Neural cell (in vitro differentiated cells): ENCODE measurements at regions not wholly inside any gene's neighbourhood (a gene's known extent, or its start where the extent isn't known, plus 50 kb on each side); places are given as distances from the start of the nearest gene placed in this dataset.

Experiments used
- H2AFZ ChIP-seq: fragments of 200-600, 300-800 bp; sonication (generic), shearing (Covaris generic); 2 replicates; pipeline ENCODE4 v1.6.0; 2014; ENCODE audit warnings: low read depth, mild to moderate bottlenecking, antibody characterized with exemption, low read length, moderate library complexity
- H3F3A ChIP-seq: fragments of 200-600 bp; shearing (Covaris generic); 2 replicates; pipeline ENCODE4 v1.6.1; 2016; ENCODE audit warnings: mild to moderate bottlenecking, moderate library complexity, mixed read lengths, antibody characterized with exemption, low read length; ENCODE audit not compliant: insufficient read depth, poor library complexity, severe bottlenecking
- H3K27ac ChIP-seq: fragments of 200-600, 300-800 bp; sonication (generic), shearing (Covaris generic); 2 replicates; pipeline ENCODE4 v1.5.1; 2014; ENCODE audit warnings: mild to moderate bottlenecking, low read length, moderate library complexity
- H3K27me3 ChIP-seq: fragments of 300-800, 200-600 bp; sonication (generic), shearing (Covaris generic); 2 replicates; pipeline ENCODE4 v1.6.0; 2014; ENCODE audit warnings: mild to moderate bottlenecking, low read depth, low read length, moderate library complexity; ENCODE audit not compliant: insufficient read depth
- H3K36me3 ChIP-seq: fragments of 300-800, 200-600 bp; sonication (generic), shearing (Covaris generic); 2 replicates; pipeline ENCODE4 v1.5.1; 2014; ENCODE audit warnings: mild to moderate bottlenecking, antibody characterized with exemption, low read length, moderate library complexity; ENCODE audit not compliant: insufficient read depth
- H3K4me2 ChIP-seq: fragments of 300-800, 200-600 bp; sonication (generic), shearing (Covaris generic); 2 replicates; pipeline ENCODE4 v1.6.0; 2014; ENCODE audit warnings: mild to moderate bottlenecking, low read length
- H3K4me3 ChIP-seq: fragments of 300-800, 200-600 bp; sonication (generic), shearing (Covaris generic); 2 replicates; pipeline ENCODE4 v1.5.1; 2014; ENCODE audit warnings: mild to moderate bottlenecking, low read length, moderate library complexity
- H3K79me2 ChIP-seq: fragments of 200-600 bp; shearing (Covaris generic); replicated peaks from 2 replicates; pipeline ENCODE4 v1.6.0; 2014; ENCODE audit warnings: mild to moderate bottlenecking, low read length, moderate library complexity; ENCODE audit not compliant: insufficient read depth
- H3K9ac ChIP-seq: fragments of 300-800, 200-600 bp; sonication (generic), shearing (Covaris generic); 2 replicates; pipeline ENCODE4 v1.6.1; 2016; ENCODE audit warnings: mild to moderate bottlenecking, low read length, mixed read lengths
- H3K9me2 ChIP-seq: fragments of 200-600 bp; shearing (Covaris generic); 2 replicates; pipeline ENCODE4 v1.6.1; 2016; ENCODE audit warnings: mild to moderate bottlenecking, low read length, mixed read lengths; ENCODE audit not compliant: insufficient read depth
- H3K9me3 ChIP-seq: fragments of 200-600, 300-800 bp; sonication (generic), shearing (Covaris generic); 2 replicates; pipeline ENCODE4 v1.6.1; 2016; ENCODE audit warnings: mild to moderate bottlenecking, mixed run types, low read length, moderate library complexity, mixed read lengths
- H4K20me1 ChIP-seq: fragments of 200-600 bp; shearing (Covaris generic); 2 replicates; pipeline ENCODE4 v1.6.1; 2016; ENCODE audit warnings: mild to moderate bottlenecking, mixed run types; ENCODE audit not compliant: insufficient read depth
- CTCF ChIP-seq: fragments of 450-650 bp; IDR thresholded peaks from 2 replicates; pipeline ENCODE4 v1.5.1; 2014; ENCODE audit warnings: antibody characterized with exemption, mild to moderate bottlenecking, moderate library complexity; ENCODE audit not compliant: poor library complexity, severe bottlenecking
- EP300 ChIP-seq: fragments of 450-650 bp; conservative IDR thresholded peaks from 2 replicates; pipeline ENCODE4 v1.6.1; 2014; ENCODE audit warnings: antibody characterized with exemption, mild to moderate bottlenecking, moderate library complexity; ENCODE audit not compliant: poor library complexity, severe bottlenecking
- EZH2 ChIP-seq: fragments of 200-600, 300-800 bp; shearing (Covaris generic), sonication (generic); IDR thresholded peaks from 2 replicates; pipeline ENCODE4 v1.6.1; 2014; ENCODE audit warnings: antibody characterized with exemption, low read length, borderline replicate concordance, mild to moderate bottlenecking; ENCODE audit not compliant: insufficient read depth, poor library complexity, severe bottlenecking
- MXI1 ChIP-seq: fragments of 450-650 bp; conservative IDR thresholded peaks from 2 replicates; pipeline ENCODE4 v1.6.1; 2014; ENCODE audit warnings: antibody characterized with exemption, mild to moderate bottlenecking; ENCODE audit not compliant: poor library complexity, severe bottlenecking
- POLR2AphosphoS5 ChIP-seq: IDR thresholded peaks from 2 replicates; pipeline ENCODE4 v1.6.1; 2012
- RAD21 ChIP-seq: fragments of 450-650 bp; conservative IDR thresholded peaks from 2 replicates; pipeline ENCODE4 v1.6.1; 2014; ENCODE audit warnings: antibody characterized with exemption, mild to moderate bottlenecking, moderate library complexity
- SMC3 ChIP-seq: fragments of 450-650 bp; conservative IDR thresholded peaks from 2 replicates; pipeline ENCODE4 v1.6.1; 2014; ENCODE audit warnings: antibody characterized with exemption, mild to moderate bottlenecking, moderate library complexity; ENCODE audit not compliant: poor library complexity
- TAF1 ChIP-seq: IDR thresholded peaks from 2 replicates; pipeline ENCODE4 v1.6.1; 2012; ENCODE audit warnings: low read depth
- TF ChIP-seq, protein P1 (sequence below): IDR thresholded peaks from 2 replicates; pipeline ENCODE4 v1.6.1; 2012; ENCODE audit warnings: borderline replicate concordance

- Histone ChIP-seq H3K27me3 (no peaks in the 10 kb centered on the region), H3K9ac (no peak overlapping the region), H3K9me3 (peaks cover 8% of the 10 kb centered on the region), H3K4me2 (no peak overlapping the region), H3K9me2 (no peaks in the 10 kb centered on the region), H2AFZ (no peak overlapping the region), H3K79me2 (no peaks in the 10 kb centered on the region), H3F3A (no peaks in the 10 kb centered on the region), H4K20me1 (no peaks in the 10 kb centered on the region), H3K4me3 (no peak overlapping the region), H3K36me3 (no peaks in the 10 kb centered on the region), H3K27ac (no peak overlapping the region)
- no peak for TF ChIP-seq MXI1
- no peak for TF ChIP-seq EP300
- TF ChIP-seq, protein P1, sequence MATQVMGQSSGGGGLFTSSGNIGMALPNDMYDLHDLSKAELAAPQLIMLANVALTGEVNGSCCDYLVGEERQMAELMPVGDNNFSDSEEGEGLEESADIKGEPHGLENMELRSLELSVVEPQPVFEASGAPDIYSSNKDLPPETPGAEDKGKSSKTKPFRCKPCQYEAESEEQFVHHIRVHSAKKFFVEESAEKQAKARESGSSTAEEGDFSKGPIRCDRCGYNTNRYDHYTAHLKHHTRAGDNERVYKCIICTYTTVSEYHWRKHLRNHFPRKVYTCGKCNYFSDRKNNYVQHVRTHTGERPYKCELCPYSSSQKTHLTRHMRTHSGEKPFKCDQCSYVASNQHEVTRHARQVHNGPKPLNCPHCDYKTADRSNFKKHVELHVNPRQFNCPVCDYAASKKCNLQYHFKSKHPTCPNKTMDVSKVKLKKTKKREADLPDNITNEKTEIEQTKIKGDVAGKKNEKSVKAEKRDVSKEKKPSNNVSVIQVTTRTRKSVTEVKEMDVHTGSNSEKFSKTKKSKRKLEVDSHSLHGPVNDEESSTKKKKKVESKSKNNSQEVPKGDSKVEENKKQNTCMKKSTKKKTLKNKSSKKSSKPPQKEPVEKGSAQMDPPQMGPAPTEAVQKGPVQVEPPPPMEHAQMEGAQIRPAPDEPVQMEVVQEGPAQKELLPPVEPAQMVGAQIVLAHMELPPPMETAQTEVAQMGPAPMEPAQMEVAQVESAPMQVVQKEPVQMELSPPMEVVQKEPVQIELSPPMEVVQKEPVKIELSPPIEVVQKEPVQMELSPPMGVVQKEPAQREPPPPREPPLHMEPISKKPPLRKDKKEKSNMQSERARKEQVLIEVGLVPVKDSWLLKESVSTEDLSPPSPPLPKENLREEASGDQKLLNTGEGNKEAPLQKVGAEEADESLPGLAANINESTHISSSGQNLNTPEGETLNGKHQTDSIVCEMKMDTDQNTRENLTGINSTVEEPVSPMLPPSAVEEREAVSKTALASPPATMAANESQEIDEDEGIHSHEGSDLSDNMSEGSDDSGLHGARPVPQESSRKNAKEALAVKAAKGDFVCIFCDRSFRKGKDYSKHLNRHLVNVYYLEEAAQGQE, result no peak
- TF ChIP-seq TAF1, result no peak
- TF ChIP-seq POLR2AphosphoS5, result no peak
- no peak for TF ChIP-seq RAD21
- TF ChIP-seq CTCF, result no peak
- TF ChIP-seq SMC3, result no peak
Observed at GRCh38 chr5:120788481-120788880, 324.4 kb downstream of the PRR16 start.

GRCh38 chr5:120789918-120790317, 325.8 kb downstream of the PRR16 start:
- Histone ChIP-seq H3K4me2 (no peak overlapping the region), H2AFZ (no peak overlapping the region)

More at GRCh38 chr5:120789918-120790317, 325.8 kb downstream of the PRR16 start:
- no peak overlapping the region for H3K4me3 ChIP-seq
- H3K9me3 ChIP-seq, result peaks cover 8% of the 10 kb centered on the region
- no peak overlapping the region for H3K9ac ChIP-seq
- H3K79me2 ChIP-seq, result no peaks in the 10 kb centered on the region
- TF ChIP-seq EZH2, result no peak
- TF ChIP-seq TAF1, result no peak
- TF ChIP-seq, protein P1, result no peak
- TF ChIP-seq EP300, result no peak
- no peak for TF ChIP-seq MXI1
- TF ChIP-seq SMC3, result no peak
- TF ChIP-seq CTCF, result no peak
- TF ChIP-seq POLR2AphosphoS5, result no peak
- TF ChIP-seq RAD21, result no peak
- H3K9me2 ChIP-seq, result no peaks in the 10 kb centered on the region
- H3K27me3 ChIP-seq, result no peaks in the 10 kb centered on the region
- H3K27ac ChIP-seq, result no peak overlapping the region
- no peaks in the 10 kb centered on the region for H3K36me3 ChIP-seq
- no peaks in the 10 kb centered on the region for H4K20me1 ChIP-seq
- H3F3A ChIP-seq, result no peaks in the 10 kb centered on the region
